HG03095 (cell line): ENCODE measurements at regions not wholly inside any gene's neighbourhood (a gene's known extent, or its start where the extent isn't known, plus 50 kb on each side); places are given as distances from the start of the nearest gene placed in this dataset.
A peak's percentile ranks its signal among the peaks of the same experiment; 100 is the strongest.

Experiments
- ATAC-seq: cut with Tn5 transposase; IDR thresholded peaks from one replicate; pipeline ENCODE4 v1.9.1; 2021; ENCODE audit warnings: moderate library complexity; ENCODE audit not compliant: unreplicated experiment

- no peak for ATAC-seq
Observed at GRCh38 chr6:132868057-132868456, 53.7 kb downstream of the RPS12 start.

DNA sequence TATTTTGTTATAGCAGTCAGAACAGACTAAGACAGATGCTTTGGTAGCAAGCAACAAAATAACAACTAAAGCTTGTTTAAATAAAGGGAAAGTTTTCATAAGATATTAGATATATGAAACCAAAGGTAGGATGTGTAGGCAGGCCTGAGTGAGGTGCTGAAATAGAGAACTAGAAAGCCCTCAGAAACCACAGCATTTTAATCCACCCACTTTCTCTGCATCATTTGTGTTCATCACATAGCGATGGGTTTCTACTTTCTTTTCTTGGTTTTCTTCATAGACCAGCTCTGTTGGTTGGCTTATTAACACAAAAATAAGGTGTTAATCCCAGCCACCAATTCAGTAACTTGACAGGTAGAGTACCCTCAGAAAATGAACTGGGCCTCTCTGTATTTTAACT, 58.6 kb downstream of the RPS12 start:
- peak; percentile 100 for ATAC-seq

DNA sequence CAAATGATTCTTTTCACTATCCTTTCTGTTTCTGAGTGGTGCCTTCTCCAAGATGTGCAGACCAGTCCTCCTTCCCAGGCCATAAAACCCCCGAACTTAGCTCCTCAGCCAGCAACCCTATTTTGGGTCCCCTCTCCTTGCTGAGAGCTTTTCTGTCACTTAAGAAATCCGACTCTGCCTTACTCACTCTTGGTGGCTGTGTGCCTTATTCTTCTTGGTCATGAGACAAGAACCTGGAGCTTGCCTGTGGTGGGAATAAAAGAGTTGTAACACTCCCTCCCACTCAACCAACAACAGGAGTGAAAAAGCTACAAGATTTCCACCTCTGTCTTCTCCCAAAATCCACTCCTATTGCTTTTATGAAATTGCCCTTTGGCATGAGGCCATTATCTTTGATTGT, 62.6 kb downstream of the RPS12 start:
- ATAC-seq, result no peak

GRCh38 chr6:132887204-132887603, 72.8 kb downstream of the RPS12 start:
- ATAC-seq, result no peak

DNA sequence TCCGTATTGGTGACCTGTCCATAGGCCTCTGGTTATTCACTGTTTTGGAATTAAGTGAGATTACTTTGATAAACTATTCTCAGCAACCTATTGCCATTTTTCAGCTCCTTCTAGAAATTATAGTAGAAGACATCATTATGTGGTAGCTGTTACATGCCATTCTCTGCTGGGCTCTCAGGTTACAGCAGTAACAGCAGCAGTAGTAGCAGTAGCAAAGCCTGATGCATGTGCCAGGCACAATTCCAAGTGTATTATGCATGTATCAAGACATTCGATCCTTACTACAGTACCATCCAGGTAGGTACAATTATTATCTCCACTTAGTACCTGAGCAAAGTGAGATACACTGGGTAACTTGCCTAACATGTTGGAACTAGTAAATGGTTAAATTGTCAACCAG, 74.3 kb downstream of the RPS12 start:
- ATAC-seq, result no peak

- no peak for ATAC-seq
Observed at GRCh38 chr6:132892929-132893771, 78.8 kb downstream of the RPS12 start.

DNA sequence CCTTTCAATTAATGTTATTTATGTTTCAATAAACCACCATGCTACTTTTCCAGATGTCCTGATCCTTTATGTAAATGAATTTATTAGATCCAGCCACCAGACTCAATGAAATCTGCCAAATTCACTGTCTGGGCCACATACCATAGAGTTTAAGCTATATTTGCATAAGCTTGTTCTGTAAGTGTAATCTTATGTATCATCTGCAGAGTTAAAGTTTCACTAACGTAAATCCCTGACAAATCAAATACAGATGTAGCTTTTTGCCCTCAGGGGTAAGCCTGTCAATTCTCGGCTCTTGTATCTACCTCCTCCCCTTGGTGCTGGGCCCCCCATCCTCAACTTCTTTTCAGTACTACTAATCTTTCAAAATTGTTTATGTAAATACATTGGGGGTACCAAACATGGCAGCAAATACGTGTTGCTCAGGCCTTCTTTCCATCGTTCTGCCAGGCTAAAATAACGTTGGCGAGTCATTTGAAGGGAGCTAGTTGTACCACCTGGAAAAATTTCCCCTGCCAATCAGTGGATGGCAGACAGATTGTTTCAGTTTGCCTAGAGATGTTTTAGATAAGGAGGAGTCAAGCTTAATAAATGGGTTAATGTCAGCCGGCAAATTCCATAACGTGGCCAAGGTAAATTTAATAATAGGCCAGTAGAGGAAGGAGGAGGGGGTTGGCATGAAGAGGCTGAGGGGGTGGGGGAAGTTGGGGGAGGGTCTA, 79.6 kb downstream of the RPS12 start:
- no peak for ATAC-seq

GRCh38 chr6:132898376-132898775, 84.0 kb downstream of the RPS12 start:
- ATAC-seq, result no peak

- no peak for ATAC-seq
Observed at GRCh38 chr6:132900849-132901248, 86.5 kb downstream of the RPS12 start.

DNA sequence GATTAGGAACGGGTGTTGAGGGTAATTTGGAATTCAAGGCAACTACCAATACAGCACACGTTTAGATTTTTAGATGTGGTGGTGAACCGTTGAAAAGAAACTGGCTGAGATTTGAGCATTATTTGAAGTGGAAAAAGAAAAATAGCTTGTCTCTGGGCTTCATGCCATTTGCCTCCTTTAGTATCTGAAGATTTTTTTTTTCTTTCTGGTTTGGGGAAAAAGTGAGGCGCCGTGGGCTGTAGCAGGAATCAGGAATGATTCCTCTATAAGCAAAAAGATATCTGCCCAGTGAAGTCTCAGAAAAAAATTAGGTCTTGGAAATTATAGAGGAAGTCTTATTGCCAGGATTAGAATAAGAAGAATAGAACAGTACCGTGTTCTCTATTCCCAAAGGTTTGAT, 88.5 kb downstream of the RPS12 start:
- no peak for ATAC-seq

DNA sequence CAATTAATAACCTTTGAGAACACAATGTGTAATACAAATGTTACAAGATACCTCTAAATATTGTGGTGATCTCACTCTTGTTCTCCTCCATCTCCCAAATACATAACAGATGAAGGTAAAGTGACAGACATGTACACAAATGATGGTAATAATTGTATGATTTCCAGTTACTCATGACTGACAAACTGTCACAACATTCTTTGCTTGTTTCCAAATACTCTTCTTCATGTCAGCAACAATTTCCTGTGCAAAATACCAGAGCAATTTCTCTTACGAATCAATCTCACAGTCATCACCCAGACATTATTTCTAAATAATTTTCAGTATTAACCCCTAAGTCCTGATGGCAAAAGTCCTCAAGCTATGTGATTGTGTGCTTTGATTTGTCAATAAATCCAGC, 92.9 kb downstream of the RPS12 start:
- ATAC-seq, result no peak

DNA sequence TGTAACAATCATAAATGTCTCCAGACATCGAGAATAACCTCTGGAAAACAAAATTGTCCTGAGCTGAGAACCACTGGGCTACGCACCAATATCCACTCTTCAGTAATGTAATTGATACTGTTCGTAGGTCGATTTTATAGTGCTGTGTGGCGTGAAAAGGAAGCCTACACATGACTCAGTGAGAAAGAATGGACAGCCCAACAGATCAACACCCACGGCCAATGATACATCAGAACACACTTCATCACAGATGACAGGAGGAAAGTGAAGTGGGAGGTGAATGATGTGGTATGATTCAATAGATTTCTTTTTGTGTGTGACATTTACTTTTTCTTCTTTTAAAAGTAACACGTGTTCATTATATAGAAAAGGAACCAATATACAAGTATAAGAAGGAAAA, 93.5 kb downstream of the RPS12 start:
- no peak for ATAC-seq

DNA sequence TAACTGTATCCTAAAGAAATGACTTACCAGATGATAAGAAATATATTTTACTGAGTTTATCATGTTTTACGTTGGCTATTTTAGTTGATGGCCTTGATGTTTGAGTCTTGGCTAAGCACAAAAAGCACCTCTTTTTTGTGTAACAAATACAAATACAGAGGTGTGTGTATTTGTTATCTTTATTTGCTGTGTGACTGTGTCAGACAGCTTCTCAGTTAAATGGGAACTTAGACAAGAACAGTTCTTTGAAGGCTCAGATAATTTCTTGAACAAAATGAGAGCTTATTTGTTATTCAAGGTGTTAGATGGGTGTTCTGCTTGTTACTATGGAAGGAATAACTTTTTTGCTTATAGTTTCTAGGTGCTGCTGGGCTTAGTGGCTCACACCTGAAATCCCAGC, 95.4 kb downstream of the RPS12 start:
- no peak for ATAC-seq

GRCh38 chr6:132910759-132911158, 96.4 kb downstream of the RPS12 start:
- ATAC-seq, result no peak

DNA sequence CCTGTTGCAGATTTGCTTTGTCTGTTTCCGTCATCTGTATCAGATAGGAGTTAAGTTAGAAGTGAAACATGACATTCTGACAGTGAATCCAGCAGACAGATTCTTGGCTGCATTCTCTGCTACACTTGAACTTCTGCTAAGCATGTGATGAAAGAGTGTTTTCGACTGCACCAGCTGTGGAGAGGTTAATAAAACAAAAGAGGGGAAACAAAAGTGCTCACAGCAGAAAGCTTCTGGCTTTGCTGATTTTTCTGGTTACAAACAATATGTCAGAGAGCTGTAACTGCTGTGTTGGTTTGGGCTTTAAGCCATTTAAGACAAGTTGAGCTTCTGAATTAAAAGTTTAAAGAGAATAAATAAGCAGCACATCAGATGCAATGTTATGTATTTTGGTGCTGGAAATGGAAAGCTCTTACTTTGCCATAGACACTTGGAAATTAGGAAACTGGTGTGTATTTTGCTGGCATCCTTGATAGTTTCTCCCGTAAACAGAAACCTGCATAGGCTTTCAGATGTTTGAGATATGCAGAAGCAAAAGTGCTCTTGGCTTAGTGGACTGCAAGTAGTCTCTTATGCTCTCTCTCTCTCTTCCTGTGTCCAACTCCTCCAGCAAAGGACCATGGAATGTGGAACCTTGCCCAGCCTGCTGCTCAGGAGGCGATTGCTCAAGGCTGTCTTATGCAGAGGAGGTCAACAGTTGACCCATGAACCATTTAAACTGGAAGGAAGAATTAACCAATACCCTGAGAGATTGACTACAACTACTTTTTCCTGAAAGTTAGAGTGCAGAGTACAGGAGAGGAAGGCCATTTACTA, 104.9 kb downstream of the RPS12 start:
- ATAC-seq, result no peak

DNA sequence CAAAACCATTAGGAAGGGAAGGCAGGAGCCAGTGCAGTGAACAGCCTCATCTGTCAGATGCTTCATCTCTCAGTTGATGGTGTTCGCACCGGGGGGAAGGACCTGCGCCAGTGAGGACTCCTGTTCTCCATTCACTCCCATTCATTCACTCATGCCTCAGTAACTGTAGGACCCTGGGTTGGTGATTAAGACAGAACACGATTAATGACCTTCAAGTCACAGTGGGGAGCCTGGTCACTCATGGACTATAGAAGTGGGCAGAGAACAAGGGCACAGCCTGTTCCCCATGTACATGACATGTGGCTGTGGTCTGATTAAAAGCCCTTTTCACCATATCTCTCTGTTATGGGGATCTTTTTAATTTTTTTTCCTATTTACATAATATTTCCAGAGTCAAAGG, 113.3 kb downstream of the RPS12 start:
- ATAC-seq, result no peak

DNA sequence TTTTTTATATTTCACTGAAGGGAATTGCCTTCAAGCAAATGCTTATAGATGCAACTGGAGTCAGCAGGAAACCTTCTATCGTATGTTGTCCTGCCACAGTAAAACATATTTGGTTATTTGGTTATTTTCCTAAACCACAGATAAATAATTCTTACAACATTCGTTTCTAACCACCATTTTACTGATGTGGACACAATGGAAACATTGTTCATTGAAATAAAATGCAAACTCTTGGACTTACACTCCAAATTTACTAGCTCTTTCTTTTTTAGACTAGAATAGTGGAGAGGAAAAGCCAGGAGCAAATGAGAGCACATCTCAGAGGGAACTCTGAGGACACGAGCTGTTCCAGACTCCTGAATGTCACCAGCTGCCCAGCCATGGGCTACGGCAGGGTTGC, 114.8 kb downstream of the RPS12 start:
- no peak for ATAC-seq

- ATAC-seq, result no peak
Observed at GRCh38 chr6:132931313-132931712, 116.9 kb downstream of the RPS12 start.

DNA sequence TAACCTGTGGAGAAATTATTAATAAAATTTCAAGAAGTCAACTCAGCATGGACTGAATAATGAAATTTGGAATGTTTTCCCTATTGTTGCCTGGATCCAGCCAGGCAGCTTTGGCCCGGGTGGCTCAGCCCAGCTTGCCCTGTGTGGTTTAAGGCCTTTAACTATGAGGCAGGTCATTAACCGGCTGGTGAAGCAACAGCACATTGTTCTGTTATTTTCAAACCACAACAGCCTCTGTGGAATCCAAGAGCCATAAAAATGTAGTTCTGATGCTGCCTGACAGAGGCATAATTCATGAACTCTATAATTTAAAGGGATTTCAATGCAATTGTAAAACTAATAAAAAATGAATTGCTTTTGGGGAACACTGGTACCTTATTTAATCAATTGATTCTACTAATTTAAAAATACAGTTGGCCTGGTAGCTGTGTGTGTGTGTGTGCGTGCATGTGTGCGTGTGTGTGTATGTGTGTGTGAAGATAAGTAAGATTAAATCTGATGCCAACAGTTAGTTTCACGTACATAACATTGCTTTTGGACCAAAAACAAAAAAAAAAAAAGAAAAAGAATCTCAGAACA, 117.7 kb downstream of the RPS12 start:
- ATAC-seq, result no peak

- ATAC-seq, result no peak
Observed at GRCh38 chr6:132932588-132932987, 118.2 kb downstream of the RPS12 start.

DNA sequence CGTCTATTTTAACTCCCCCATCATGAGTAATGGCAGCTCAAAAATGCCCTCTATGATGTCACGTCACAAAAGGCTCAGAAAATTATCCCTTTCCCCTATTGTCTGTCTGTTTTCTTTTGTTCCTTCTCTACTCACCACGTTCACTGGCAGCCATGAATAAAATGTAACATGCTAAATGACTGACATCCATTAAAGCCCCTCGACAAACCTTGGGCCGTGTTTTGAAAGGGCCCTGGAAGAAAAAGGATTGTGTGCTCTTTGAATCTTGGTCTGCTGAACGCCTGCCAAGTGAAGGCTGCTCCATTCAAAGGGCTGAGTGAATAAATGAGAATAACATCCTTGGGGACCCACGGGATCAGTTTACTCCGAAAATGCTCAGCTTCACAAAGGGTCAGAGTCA, 118.7 kb downstream of the RPS12 start:
- ATAC-seq, result no peak
